ENCODE measurements at regions not wholly inside any gene's neighbourhood (a gene's known extent, or its start where the extent isn't known, plus 50 kb on each side); places are given as distances from the start of the nearest gene placed in this dataset.
"Not testable (repeated sequence)": the region's sequence is repeated elsewhere in the genome, so short reads cannot be mapped to it uniquely, and the experiment has no call there.

- no peaks in the 10 kb centered on the region for H3K9me3 Mint-ChIP-seq
- TF ChIP-seq CTCF (IDR thresholded peaks at IDR 0.05; ENCODE audit: unreplicated experiment in 3 of 3), result no peak
- H3K27me3 Mint-ChIP-seq (ENCODE audit: low read depth), result no peaks in the 10 kb centered on the region
- H3K4me3 Mint-ChIP-seq, result no peak overlapping the region
- no peaks in the 10 kb centered on the region for H3K4me1 Mint-ChIP-seq
- no peaks in the 10 kb centered on the region for H3K36me3 Mint-ChIP-seq (ENCODE audit: low read depth)
- H3K27ac Mint-ChIP-seq, result no peak overlapping the region
Observed at GRCh38 chr16:58853854-58854791, 120.0 kb upstream of the GOT2 start.

- no peaks in the 10 kb centered on the region for H3K4me1 Mint-ChIP-seq
- no peaks in the 10 kb centered on the region for H3K27me3 Mint-ChIP-seq (ENCODE audit: low read depth)
- H3K4me3 Mint-ChIP-seq, result no peak overlapping the region
- H3K36me3 Mint-ChIP-seq (ENCODE audit: low read depth), result no peaks in the 10 kb centered on the region
- no peaks in the 10 kb centered on the region for H3K9me3 Mint-ChIP-seq
- H3K27ac Mint-ChIP-seq, result no peak overlapping the region
- no peak for TF ChIP-seq CTCF (IDR thresholded peaks at IDR 0.05; ENCODE audit: unreplicated experiment in 3 of 3)
Observed at GRCh38 chr16:58850678-58851020, 116.5 kb upstream of the GOT2 start.

- H3K9me3 Mint-ChIP-seq, result no peaks in the 10 kb centered on the region
- H3K4me1 Mint-ChIP-seq, result no peaks in the 10 kb centered on the region
- no peaks in the 10 kb centered on the region for H3K27me3 Mint-ChIP-seq (ENCODE audit: low read depth)
- H3K36me3 Mint-ChIP-seq (ENCODE audit: low read depth), result no peaks in the 10 kb centered on the region
- TF ChIP-seq CTCF (IDR thresholded peaks at IDR 0.05; ENCODE audit: unreplicated experiment in 3 of 3), result no peak
- no peak overlapping the region for H3K4me3 Mint-ChIP-seq
- H3K27ac Mint-ChIP-seq, result no peak overlapping the region
Observed at GRCh38 chr16:58850019-58850677, 116.0 kb upstream of the GOT2 start.

- no peaks in the 10 kb centered on the region for H3K9me3 Mint-ChIP-seq
- H3K36me3 Mint-ChIP-seq (ENCODE audit: low read depth), result no peaks in the 10 kb centered on the region
- H3K4me3 Mint-ChIP-seq, result no peak overlapping the region
- H3K27ac Mint-ChIP-seq, result no peak overlapping the region
- TF ChIP-seq CTCF (IDR thresholded peaks at IDR 0.05; ENCODE audit: unreplicated experiment in 3 of 3), result no peak
- H3K27me3 Mint-ChIP-seq (ENCODE audit: low read depth), result no peaks in the 10 kb centered on the region
- H3K4me1 Mint-ChIP-seq, result no peaks in the 10 kb centered on the region
Observed at GRCh38 chr16:58848662-58849002, 114.5 kb upstream of the GOT2 start.

- no peak overlapping the region for H3K4me3 Mint-ChIP-seq
- no peak overlapping the region for H3K27ac Mint-ChIP-seq
- TF ChIP-seq CTCF (IDR thresholded peaks at IDR 0.05; ENCODE audit: unreplicated experiment in 3 of 3), result no peak
- no peaks in the 10 kb centered on the region for H3K4me1 Mint-ChIP-seq
- no peaks in the 10 kb centered on the region for H3K36me3 Mint-ChIP-seq (ENCODE audit: low read depth)
- no peaks in the 10 kb centered on the region for H3K9me3 Mint-ChIP-seq
- H3K27me3 Mint-ChIP-seq (ENCODE audit: low read depth), result no peaks in the 10 kb centered on the region
Observed at GRCh38 chr16:58847902-58848661, 114.0 kb upstream of the GOT2 start.

GRCh38 chr16:58846226-58846625 is 112.1 kb upstream of the GOT2 start:
- H3K36me3 Mint-ChIP-seq (ENCODE audit: low read depth), result not testable (repeated sequence)

More at GRCh38 chr16:58846226-58846625, 112.1 kb upstream of the GOT2 start:
- H3K4me1 Mint-ChIP-seq; H3K27ac Mint-ChIP-seq; H3K27me3 Mint-ChIP-seq (ENCODE audit: low read depth); H3K4me3 Mint-ChIP-seq; H3K9me3 Mint-ChIP-seq: not testable (repeated sequence)

Data from nephron (organoid).